22Rv1 (cell line): ENCODE measurements at regions not wholly inside any gene's neighbourhood (a gene's known extent, or its start where the extent isn't known, plus 50 kb on each side); places are given as distances from the start of the nearest gene placed in this dataset.

Source experiments
- CTCF ChIP-seq: fragments of 450-650 bp; IDR thresholded peaks from 2 replicates; pipeline ENCODE4 v1.5.1; 2017; ENCODE audit warnings: mild to moderate bottlenecking
- ZFX ChIP-seq: fragments of 450-650 bp; IDR thresholded peaks from 2 replicates; pipeline ENCODE4 v1.6.1; 2017; ENCODE audit warnings: antibody characterized with exemption, borderline replicate concordance

GRCh38 chr18:76255070-76255683 is 239.9 kb downstream of the ZNF516 start:
- TF ChIP-seq CTCF (no peak), ZFX (no peak)
